CD4-positive, alpha-beta T cell treated with Interleukin-6 for 4 hours (primary cell): ENCODE measurements at regions not wholly inside any gene's neighbourhood (a gene's known extent, or its start where the extent isn't known, plus 50 kb on each side); places are given as distances from the start of the nearest gene placed in this dataset.

Source experiments
- DNase-seq: peaks from one replicate; pipeline ENCODE4 v3.0.0-alpha.2; 2020; ENCODE audit warnings: mixed read lengths

GRCh38 chr6:167643223-167643622 is 183.5 kb upstream of the AFDN start:
- no peak for DNase-seq

- DNase-seq, result no peak
These were observed 183.0 kb upstream of the AFDN start for GRCh38 chr6:167643716-167644115.

- DNase-seq, result no peak
These were observed 182.1 kb upstream of the AFDN start for GRCh38 chr6:167644412-167645132.

GRCh38 chr6:167645368-167645767 is 181.3 kb upstream of the AFDN start:
- no peak for DNase-seq

GRCh38 chr6:167647306-167647705 is 179.4 kb upstream of the AFDN start:
- no peak for DNase-seq

- no peak for DNase-seq
These were observed 178.8 kb upstream of the AFDN start for GRCh38 chr6:167647737-167648470.

GRCh38 chr6:167648501-167649278 is 178.0 kb upstream of the AFDN start:
- DNase-seq, result no peak

GRCh38 chr6:167649476-167649875 is 177.2 kb upstream of the AFDN start:
- DNase-seq, result no peak

- DNase-seq, result no peak
These were observed 175.9 kb upstream of the AFDN start for GRCh38 chr6:167650730-167651317.

GRCh38 chr6:167651318-167652041 is 175.2 kb upstream of the AFDN start:
- DNase-seq, result no peak

GRCh38 chr6:167652042-167652700 is 174.5 kb upstream of the AFDN start:
- DNase-seq, result no peak

GRCh38 chr6:167652701-167653095 is 174.0 kb upstream of the AFDN start:
- no peak for DNase-seq

GRCh38 chr6:167653561-167653960 is 173.2 kb upstream of the AFDN start:
- no peak for DNase-seq

GRCh38 chr6:167654389-167654788 is 172.3 kb upstream of the AFDN start:
- DNase-seq, result no peak

- no peak for DNase-seq
These were observed 171.4 kb upstream of the AFDN start for GRCh38 chr6:167655174-167655821.

- DNase-seq, result no peak
These were observed 168.6 kb upstream of the AFDN start for GRCh38 chr6:167658106-167658505.

GRCh38 chr6:167659046-167659445 is 167.7 kb upstream of the AFDN start:
- no peak for DNase-seq

GRCh38 chr6:167660424-167660823 is 166.3 kb upstream of the AFDN start:
- DNase-seq, result no peak

GRCh38 chr6:167660944-167661551 is 165.7 kb upstream of the AFDN start:
- no peak for DNase-seq

GRCh38 chr6:167661552-167662044 is 165.1 kb upstream of the AFDN start:
- DNase-seq, result no peak
